Endothelial cell of umbilical vein (primary cell): ENCODE measurements at regions not wholly inside any gene's neighbourhood (a gene's known extent, or its start where the extent isn't known, plus 50 kb on each side); places are given as distances from the start of the nearest gene placed in this dataset.

Experiments used
- BruUV-seq: library from RNA; stranded (reverse); fragments of 400-500 nt; replicated peaks from 2 replicates; lab custom pipeline; 2021; lab: Mats Ljungman, UMichigan
- CTCF ChIA-PET: fragments of 300-600, 350-600 bp; sonication (Branson Sonifier 250); formaldehyde crosslinking; loops from one replicate; lab custom pipeline; 2021; ENCODE audit warnings: antibody characterized with exemption, inconsistent platforms; lab: Charles Lee
- POLR2A ChIA-PET: fragments of 300-600, 350-600 bp; sonication (Branson Sonifier 250); formaldehyde crosslinking; loops from one replicate; lab custom pipeline; 2021; ENCODE audit warnings: antibody characterized with exemption, inconsistent platforms; lab: Charles Lee
- DNase-seq: peaks from one replicate; pipeline ENCODE4 v3.0.0-alpha.2; 2011; ENCODE audit warnings: low read depth, low spot score
- FAIRE-seq: peaks from 2 replicates; lab custom pipeline; 2011; peaks lifted over from hg19 to GRCh38; lab: Jason Lieb, UNC
- H2AFZ ChIP-seq: 2 replicates; pipeline ENCODE4 v1.6.0; 2012; ENCODE audit warnings: low read depth, low read length, control low read depth, inconsistent platforms
- H3K27ac ChIP-seq: 2 replicates; pipeline ENCODE4 v1.5.1; 2011; ENCODE audit warnings: low read depth, mild to moderate bottlenecking, control low read depth, low read length, moderate library complexity; ENCODE audit not compliant: insufficient read depth
- H3K27me3 ChIP-seq, 2 experiments: 2 replicates each; pipeline versions ENCODE4 v1.6.0 to v1.6.1; 2011; ENCODE audit warnings: low read length in 2 of 2, mixed read lengths in 1 of 2; ENCODE audit not compliant: control insufficient read depth in 2 of 2, insufficient read depth in 2 of 2
- H3K36me3 ChIP-seq, 2 experiments: 2 replicates in 1 of 2; 3 replicates in 1 of 2; pipeline ENCODE4 v1.5.1; 2011; ENCODE audit warnings: low read length in 2 of 2, mild to moderate bottlenecking in 1 of 2, moderate library complexity in 1 of 2; ENCODE audit not compliant: control insufficient read depth in 2 of 2, insufficient read depth in 2 of 2; ENCODE audit errors: extremely low read depth in 1 of 2
- H3K4me1 ChIP-seq: 3 replicates; pipeline ENCODE4 v1.5.1; 2011; ENCODE audit warnings: mild to moderate bottlenecking, low read length; ENCODE audit not compliant: control insufficient read depth, insufficient read depth; ENCODE audit errors: extremely low read depth
- H3K4me2 ChIP-seq: 2 replicates; pipeline ENCODE4 v1.6.1; 2011; ENCODE audit warnings: low read length, control low read depth, mixed read lengths; ENCODE audit not compliant: insufficient read depth
- H3K4me3 ChIP-seq, 3 experiments: fragments of 200-600 bp in 1 of 3; sonication (generic), shearing (Covaris generic) in 1 of 3; replicated peaks in 1 of 3; 2 replicates each; pipeline ENCODE4 v1.5.1; 2011 to 2016; ENCODE audit warnings: control low read depth in 3 of 3, low read length in 3 of 3, mild to moderate bottlenecking in 2 of 3, inconsistent platforms in 1 of 3, low read depth in 1 of 3, moderate library complexity in 1 of 3; ENCODE audit not compliant: insufficient read depth in 1 of 3
- H3K79me2 ChIP-seq: 2 replicates; pipeline ENCODE4 v1.6.0; 2012; ENCODE audit warnings: low read length, inconsistent platforms; ENCODE audit not compliant: control insufficient read depth, insufficient read depth
- H3K9ac ChIP-seq: replicated peaks from 2 replicates; pipeline ENCODE3; 2011; ENCODE audit warnings: low read length, control low read depth; ENCODE audit not compliant: insufficient read depth; ENCODE audit errors: extremely low read depth
- H3K9me1 ChIP-seq: replicated peaks from 3 replicates; pipeline ENCODE4 v1.6.0; 2011; ENCODE audit warnings: mild to moderate bottlenecking, low read length; ENCODE audit not compliant: control insufficient read depth, insufficient read depth; ENCODE audit errors: extremely low read depth
- H3K9me3 ChIP-seq: replicated peaks from 2 replicates; pipeline ENCODE4 v1.5.1; 2012; ENCODE audit warnings: low read length, inconsistent platforms; ENCODE audit not compliant: control insufficient read depth, insufficient read depth
- H4K20me1 ChIP-seq: replicated peaks from 2 replicates; pipeline ENCODE3; 2011; ENCODE audit warnings: mild to moderate bottlenecking, low read length; ENCODE audit not compliant: control insufficient read depth, insufficient read depth; ENCODE audit errors: extremely low read depth
- EZH2 ChIP-seq: IDR thresholded peaks from 2 replicates; pipeline ENCODE4 v1.6.1; 2012; ENCODE audit warnings: borderline replicate concordance, low read depth, mild to moderate bottlenecking, moderate library complexity, low read length, inconsistent platforms; ENCODE audit not compliant: severe bottlenecking
- FOS ChIP-seq: IDR thresholded peaks from 2 replicates; pipeline ENCODE4 v1.6.1; 2011; ENCODE audit warnings: mild to moderate bottlenecking, low read length, moderate library complexity, borderline replicate concordance; ENCODE audit not compliant: insufficient read depth
- GATA2 ChIP-seq: IDR thresholded peaks from 2 replicates; pipeline ENCODE4 v1.7.0; 2011; ENCODE audit warnings: low read depth, mild to moderate bottlenecking, moderate library complexity, mixed read lengths, low read length; ENCODE audit not compliant: insufficient read length, insufficient read depth
- JUN ChIP-seq: IDR thresholded peaks from 2 replicates; pipeline ENCODE4 v1.6.1; 2011; ENCODE audit warnings: borderline replicate concordance, low read depth; ENCODE audit not compliant: insufficient read length, insufficient read depth
- MYC ChIP-seq: IDR thresholded peaks from one replicate; pipeline ENCODE4 v1.6.1; 2011; ENCODE audit warnings: mild to moderate bottlenecking, low read depth, low read length
- POLR2A ChIP-seq: IDR thresholded peaks from 2 replicates; pipeline ENCODE4 v1.6.1; 2012; ENCODE audit warnings: low read depth, mild to moderate bottlenecking, control low read depth, low read length
- POLR2AphosphoS5 ChIP-seq: IDR thresholded peaks from 2 replicates; pipeline ENCODE4 v1.6.1; 2012; ENCODE audit warnings: low read depth, mild to moderate bottlenecking, control low read depth, low read length, moderate library complexity; ENCODE audit not compliant: insufficient read depth
- dilution Hi-C: fragments of 300-500 bp; cut with MboI; formaldehyde crosslinking; loops from one replicate; pipeline ENCODE4 v1.15.0; 2019; ENCODE audit warnings: low sequenced_read_pairs; ENCODE audit not compliant: extremely low pct_ligation_motif_present
- intact Hi-C: fragments of 100-400 bp; cut with micrococcal nuclease; formaldehyde crosslinking; loops from one replicate; pipeline ENCODE4 v1.10.0; 2022
- TF ChIP-seq, protein P1 (sequence below), 2 donors: IDR thresholded peaks; 1 replicate in 1 of 2; 2 replicates in 1 of 2; pipeline ENCODE4 v1.5.1; 2011; ENCODE audit warnings: low read length in 2 of 2, mild to moderate bottlenecking in 2 of 2, moderate library complexity in 2 of 2, control low read depth in 1 of 2, inconsistent platforms in 1 of 2, low read depth in 1 of 2; ENCODE audit not compliant: insufficient read depth in 1 of 2; ENCODE audit errors: extremely low read depth in 1 of 2
- TF ChIP-seq, protein P2 (sequence below): IDR thresholded peaks from 2 replicates; pipeline ENCODE4 v1.6.1; 2011; ENCODE audit not compliant: insufficient read depth, insufficient read length

DNA sequence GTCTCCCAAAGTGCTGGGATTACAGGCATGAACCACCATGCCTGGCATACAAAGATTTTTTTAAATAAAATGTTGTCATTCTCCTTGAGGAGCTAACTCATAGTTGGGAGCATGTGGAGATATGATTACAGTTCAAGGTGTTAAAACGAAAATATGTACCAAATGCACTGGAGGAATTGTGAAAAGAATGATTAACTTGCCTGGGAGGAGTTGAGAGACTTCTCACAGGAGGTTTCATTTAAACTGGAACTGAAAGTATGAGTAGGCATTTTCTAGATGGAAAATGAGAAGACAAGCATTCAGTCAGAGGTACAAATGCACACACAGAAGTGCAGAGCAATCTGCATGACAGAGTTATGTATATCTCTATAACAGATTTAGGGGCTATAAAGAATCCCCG is 126.6 kb upstream of the PDE1A start:
- no peaks in the 10 kb centered on the region for H4K20me1 ChIP-seq
- intact Hi-C loops = no loop called here
- ChIA-PET CTCF (no interaction called here), POLR2A (no interaction called here)
- no peak overlapping the region for H3K4me2 ChIP-seq
- no peaks in the 10 kb centered on the region for H3K9me3 ChIP-seq
- H3K27me3 ChIP-seq = no peaks in the 10 kb centered on the region
- H3K36me3 ChIP-seq = no peaks in the 10 kb centered on the region
- BruUV-seq = no TSS peak
- peaks cover 3% of the 10 kb centered on the region for H3K4me1 ChIP-seq
- H3K4me3 ChIP-seq = no peak overlapping the region
- FAIRE-seq = no peak
- H3K9me1 ChIP-seq = peaks cover 2% of the 10 kb centered on the region
- TF ChIP-seq POLR2AphosphoS5 = no peak
- dilution Hi-C loops = no loop called here
- no peak for DNase-seq
- H3K9ac ChIP-seq = no peak overlapping the region
- H3K27ac ChIP-seq = no peak overlapping the region
- H3K79me2 ChIP-seq = no peaks in the 10 kb centered on the region
- H2AFZ ChIP-seq = no peak overlapping the region

DNA sequence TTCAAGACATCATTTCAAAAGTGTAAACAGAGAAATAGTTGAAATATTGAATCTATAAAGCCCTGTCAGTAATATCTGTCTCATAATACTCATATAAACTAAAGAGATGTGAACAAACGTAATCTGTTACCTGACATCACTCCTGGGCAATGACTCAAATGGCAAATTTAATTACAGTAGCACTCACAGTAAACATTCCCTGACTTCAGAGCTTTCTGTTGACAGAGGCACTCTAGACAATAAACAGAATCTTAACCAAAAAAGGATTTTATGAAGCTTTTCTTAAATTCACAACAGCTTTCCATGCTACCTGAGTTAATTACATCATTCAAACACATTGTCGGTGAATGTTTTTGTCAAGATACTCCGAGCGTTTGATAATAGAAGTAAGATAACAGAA is 128.1 kb upstream of the PDE1A start:
- intact Hi-C loops = no loop called here

More for the DNA sequence above, 128.1 kb upstream of the PDE1A start:
- Histone ChIP-seq H3K4me3 (no peak overlapping the region), H3K27me3 (no peaks in the 10 kb centered on the region), H3K9ac (no peak overlapping the region), H3K4me2 (no peak overlapping the region), H3K27ac (no peak overlapping the region), H4K20me1 (no peaks in the 10 kb centered on the region), H3K9me1 (peaks cover 2% of the 10 kb centered on the region), H3K79me2 (no peaks in the 10 kb centered on the region), H2AFZ (no peak overlapping the region), H3K36me3 (no peaks in the 10 kb centered on the region), H3K9me3 (no peaks in the 10 kb centered on the region), H3K4me1 (no peaks in the 10 kb centered on the region)
- CTCF ChIA-PET = no interaction called here
- dilution Hi-C loops = no loop called here
- no peak for FAIRE-seq
- TF ChIP-seq, protein P1, sequence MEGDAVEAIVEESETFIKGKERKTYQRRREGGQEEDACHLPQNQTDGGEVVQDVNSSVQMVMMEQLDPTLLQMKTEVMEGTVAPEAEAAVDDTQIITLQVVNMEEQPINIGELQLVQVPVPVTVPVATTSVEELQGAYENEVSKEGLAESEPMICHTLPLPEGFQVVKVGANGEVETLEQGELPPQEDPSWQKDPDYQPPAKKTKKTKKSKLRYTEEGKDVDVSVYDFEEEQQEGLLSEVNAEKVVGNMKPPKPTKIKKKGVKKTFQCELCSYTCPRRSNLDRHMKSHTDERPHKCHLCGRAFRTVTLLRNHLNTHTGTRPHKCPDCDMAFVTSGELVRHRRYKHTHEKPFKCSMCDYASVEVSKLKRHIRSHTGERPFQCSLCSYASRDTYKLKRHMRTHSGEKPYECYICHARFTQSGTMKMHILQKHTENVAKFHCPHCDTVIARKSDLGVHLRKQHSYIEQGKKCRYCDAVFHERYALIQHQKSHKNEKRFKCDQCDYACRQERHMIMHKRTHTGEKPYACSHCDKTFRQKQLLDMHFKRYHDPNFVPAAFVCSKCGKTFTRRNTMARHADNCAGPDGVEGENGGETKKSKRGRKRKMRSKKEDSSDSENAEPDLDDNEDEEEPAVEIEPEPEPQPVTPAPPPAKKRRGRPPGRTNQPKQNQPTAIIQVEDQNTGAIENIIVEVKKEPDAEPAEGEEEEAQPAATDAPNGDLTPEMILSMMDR (IDR thresholded peaks at IDR 0.05; ENCODE audit: extremely low read depth in 1 of 2, insufficient read depth in 1 of 2, low read depth in 1 of 2, low read length in 2 of 2) = no peak
- TF ChIP-seq POLR2A = no peak
- TF ChIP-seq, protein P2, sequence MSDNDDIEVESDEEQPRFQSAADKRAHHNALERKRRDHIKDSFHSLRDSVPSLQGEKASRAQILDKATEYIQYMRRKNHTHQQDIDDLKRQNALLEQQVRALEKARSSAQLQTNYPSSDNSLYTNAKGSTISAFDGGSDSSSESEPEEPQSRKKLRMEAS = no peak
- no peak for TF ChIP-seq MYC
- no peak for TF ChIP-seq POLR2AphosphoS5
- no peak for TF ChIP-seq EZH2
- no peak for TF ChIP-seq GATA2
- TF ChIP-seq JUN = no peak
- TF ChIP-seq FOS = no peak
- POLR2A ChIA-PET = no interaction called here
- BruUV-seq = no TSS peak
- no peak for DNase-seq
